HG03196 (cell line): ENCODE measurements at regions not wholly inside any gene's neighbourhood (a gene's known extent, or its start where the extent isn't known, plus 50 kb on each side); places are given as distances from the start of the nearest gene placed in this dataset.
"Not testable (repeated sequence)": the region's sequence is repeated elsewhere in the genome, so short reads cannot be mapped to it uniquely, and the experiment has no call there.

Experiments used
- ATAC-seq: cut with Tn5 transposase; IDR thresholded peaks from one replicate; pipeline ENCODE4 v1.9.1; 2021; ENCODE audit not compliant: unreplicated experiment

DNA sequence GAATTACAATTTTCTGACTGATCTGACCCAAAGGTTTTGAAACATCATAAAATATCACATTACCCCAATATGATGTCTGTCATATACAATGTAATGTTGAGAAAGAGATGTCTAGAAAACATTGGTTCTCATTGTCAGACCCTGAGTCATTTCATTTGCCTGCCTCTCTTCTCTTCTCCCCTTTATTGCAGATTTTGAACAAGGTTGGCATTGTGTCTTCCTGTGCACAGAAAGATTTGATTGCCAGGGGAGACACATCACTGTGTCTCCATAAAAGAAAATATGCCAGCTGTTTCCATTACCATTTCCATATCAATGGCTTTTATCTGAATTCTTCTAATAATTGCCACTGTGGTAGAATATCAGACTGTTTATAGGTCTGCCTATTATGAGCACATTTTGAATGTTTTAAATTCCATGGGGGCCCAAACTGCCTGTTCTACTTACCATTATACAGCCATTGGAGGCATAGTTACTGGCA lies 65.6 kb downstream of the IFI44 start:
- ATAC-seq: no peak

DNA sequence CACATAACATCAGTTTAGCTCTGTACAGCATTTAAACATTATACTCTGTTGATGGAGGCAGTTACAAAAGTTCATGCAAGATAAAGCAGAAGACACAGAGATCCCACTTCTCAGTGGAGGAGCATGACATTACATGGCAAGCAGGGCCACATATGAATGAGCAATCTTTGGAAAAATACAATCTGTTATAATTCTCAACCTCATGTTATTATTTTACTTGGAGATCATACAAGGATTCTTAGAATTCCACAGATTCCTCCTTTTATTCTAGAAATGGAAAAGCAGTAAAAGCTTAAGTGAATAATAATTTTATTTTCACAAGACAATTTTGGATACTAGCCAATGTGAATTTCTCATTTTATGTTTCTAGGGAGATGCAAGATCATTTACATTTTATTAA lies 66.6 kb downstream of the IFI44 start:
- ATAC-seq: no peak

DNA sequence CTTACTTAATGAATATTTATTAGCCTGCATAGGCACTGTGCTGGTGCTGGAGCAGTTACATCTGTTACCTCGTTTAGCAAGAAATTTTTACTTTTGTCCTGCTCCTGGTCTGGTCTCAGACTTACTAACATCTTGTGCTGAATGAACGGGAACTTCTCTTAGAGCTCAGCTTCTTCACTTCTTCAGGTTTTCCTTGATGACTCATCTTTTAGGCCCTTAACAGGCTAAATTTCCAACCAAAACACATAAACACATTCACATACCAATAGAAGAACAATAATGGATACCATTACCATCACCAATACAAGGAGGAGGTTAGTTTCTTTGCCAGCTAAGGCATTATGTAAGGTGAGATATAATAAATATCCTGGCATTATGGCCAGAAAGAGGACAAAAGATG lies 68.9 kb downstream of the IFI44 start:
- no peak for ATAC-seq

DNA sequence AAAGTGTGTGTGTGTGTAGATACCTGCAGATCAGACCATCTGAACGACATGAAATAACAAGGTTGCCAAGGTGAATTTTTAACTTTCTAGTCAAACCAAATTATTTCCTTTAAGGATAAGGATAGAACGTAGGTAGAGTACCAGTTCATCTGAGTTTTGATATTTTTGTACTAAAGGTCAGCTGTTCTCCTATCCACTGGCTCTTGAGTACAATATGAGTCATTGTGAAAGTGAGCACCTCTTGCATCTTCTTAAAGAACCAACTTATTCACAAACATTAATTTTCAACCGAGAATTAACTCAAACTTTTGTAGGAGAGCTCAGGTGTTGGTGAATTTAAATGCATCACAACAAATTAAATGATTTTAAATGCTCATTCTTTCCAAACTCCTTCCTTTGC lies 71.5 kb downstream of the IFI44 start:
- no peak for ATAC-seq

DNA sequence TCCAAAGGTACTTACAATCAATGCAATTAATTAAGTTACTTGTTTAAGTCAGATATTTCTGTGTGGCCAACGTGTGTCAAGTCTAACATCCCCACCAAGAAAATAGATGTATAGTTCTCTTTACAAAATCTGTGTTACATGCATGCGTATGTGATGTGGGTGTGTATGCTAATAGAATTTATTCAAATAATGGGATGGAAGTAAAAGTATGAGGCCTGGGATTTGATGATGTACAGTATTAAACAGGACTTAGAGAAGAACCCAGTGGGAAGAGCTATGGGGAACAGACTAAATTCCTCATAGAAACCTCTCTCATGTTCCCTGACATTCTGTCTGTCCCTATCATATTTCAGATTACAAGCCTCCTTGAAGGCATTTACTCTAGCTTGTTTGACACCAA lies 72.5 kb downstream of the IFI44 start:
- ATAC-seq: no peak

DNA sequence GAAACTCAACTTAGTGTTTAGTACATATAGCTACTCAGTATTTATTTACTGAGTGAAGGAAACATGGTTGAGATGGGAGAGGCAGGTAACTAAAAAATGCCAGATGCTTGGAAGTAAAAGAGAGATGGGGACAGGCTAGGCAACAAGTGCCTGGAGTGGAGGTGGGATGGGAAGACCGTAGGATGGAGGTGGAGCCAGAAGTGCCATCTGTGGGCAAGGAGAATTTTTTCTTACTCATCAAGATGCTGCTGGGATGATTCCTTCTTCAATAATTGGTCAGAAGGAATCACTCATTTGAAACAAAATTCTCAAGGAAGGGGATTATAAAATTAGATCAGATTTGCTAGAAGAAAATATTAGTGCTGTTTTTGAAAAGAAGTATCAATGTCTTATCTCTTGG lies 72.9 kb downstream of the IFI44 start:
- no peak for ATAC-seq

DNA sequence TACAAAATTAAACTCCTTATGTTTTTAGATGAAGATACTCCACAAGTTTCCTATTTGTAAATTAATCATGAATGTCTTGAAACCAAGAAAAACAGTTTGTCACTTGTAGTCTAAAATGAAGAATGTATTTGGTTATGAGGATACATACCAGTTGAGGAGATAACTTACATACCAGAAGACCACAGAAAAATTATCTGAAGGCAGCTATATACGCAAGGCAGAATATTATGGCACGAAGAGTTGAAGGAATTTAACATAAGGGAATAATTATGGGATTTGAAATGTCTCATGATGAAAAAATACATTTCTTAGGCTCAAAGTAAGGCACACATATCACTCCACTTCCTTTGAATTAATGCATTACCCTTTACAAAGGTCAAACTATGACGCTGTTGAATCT lies 73.3 kb downstream of the IFI44 start:
- ATAC-seq: no peak

DNA sequence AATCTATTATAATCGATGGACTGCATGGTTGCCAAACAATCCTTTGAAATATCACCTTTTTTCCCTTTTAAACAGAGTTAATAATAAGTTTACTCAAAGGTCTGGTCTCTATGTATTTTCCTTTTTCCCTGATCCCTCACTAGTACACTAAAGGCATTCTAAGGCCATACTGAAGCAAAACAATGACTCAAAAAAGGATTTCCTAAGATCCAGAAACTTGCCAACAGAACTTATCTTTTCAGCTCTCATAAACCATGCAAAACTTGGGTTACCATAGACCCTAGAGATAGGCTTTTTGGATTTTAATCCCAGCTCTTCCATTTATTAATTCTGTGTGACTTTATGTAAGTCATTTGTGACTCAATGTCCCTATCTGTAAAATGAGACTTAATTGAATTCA lies 77.1 kb downstream of the IFI44 start:
- ATAC-seq: no peak

DNA sequence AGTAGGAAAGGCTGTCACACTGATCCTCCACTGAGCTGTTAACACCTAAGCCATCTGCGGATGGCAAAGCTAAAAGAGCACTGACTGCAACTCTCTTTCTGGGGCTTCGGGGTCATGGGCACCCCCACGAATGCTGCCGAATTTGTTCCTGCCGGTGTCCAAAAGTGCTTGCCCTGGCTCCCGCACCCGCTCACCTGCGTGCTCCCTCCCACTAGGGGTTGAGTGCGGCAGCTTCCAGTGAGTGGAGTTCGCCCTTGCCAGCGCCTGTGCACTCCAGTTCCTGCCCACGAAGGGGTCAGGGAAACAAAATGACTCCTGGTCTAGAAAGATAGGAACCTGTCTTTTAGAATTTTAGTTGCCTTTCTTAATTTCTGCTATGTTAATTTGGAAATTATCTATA lies 78.7 kb downstream of the IFI44 start:
- ATAC-seq: no peak

DNA sequence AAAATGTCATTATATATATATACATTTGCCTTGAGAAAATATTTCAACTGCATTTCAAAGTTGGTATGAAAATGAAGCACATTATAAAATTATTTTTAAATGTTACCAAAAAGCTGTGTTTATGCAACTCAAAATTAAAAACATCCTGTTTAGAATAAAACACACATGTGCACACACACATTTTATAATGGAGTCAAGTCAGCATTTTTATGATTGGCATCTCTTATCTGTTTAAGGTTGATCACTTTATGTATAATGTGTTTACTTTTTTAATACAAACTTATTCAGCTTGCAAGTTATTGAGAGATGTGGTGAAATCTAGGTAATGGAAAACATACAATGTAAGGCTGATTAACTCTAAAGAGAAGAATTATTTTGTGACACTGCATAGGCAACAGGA lies 80.4 kb downstream of the IFI44 start:
- no peak for ATAC-seq

DNA sequence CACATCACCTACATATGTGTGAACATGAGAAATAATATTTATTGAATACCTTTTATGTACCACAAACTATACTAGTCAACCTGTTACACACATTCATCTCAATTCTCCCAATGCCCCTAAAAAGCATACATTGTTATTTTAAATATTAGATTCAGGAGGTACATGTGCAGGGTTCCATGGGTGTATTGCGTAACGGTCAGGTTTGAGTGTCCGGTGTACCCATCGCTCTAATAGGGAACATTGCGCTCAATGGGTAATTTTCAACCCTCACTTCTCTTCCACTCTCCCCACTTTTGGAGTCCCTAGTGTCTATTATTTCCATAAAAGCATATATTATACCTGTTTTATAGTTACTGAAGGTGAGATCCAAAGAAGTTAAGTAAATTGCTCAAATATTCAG lies 82.0 kb downstream of the IFI44 start:
- no peak for ATAC-seq

DNA sequence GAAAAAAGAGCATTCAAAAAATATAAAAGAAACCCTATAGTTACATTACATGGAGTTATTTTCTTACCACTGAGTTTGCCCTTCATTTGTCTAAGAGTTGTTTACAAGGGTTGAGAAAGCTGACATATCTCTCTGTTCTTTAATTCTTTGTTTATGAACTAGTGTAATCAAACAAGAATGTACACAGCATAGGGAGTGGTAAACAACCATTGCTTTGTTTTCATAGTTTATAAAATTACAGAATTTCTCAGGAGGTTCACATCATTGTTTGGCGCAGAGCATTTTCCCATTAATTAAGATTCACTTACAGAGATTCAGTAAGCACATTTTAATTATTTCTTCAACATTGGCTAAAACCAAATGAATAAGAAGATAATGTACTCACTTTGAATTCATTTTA lies 87.6 kb downstream of the IFI44 start:
- no peak for ATAC-seq

DNA sequence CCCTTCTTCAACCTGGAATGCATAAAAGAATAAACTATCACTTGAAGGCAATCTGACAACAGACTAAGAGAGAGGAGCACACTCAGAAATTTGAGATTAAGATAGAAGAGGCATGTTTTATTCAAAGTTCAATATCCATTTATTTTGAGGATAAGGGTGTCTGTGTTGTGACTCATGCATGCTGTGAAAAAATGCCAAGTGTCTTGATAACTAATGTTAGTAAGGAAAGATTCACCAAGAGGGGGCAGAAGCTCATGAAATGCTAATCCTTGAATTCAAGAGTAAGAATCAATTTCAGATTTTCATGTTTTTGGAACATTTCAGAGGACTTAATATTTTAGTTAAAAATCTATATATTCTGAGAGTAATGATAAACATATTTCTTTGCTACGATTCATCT lies 94.0 kb downstream of the IFI44 start:
- ATAC-seq: no peak

DNA sequence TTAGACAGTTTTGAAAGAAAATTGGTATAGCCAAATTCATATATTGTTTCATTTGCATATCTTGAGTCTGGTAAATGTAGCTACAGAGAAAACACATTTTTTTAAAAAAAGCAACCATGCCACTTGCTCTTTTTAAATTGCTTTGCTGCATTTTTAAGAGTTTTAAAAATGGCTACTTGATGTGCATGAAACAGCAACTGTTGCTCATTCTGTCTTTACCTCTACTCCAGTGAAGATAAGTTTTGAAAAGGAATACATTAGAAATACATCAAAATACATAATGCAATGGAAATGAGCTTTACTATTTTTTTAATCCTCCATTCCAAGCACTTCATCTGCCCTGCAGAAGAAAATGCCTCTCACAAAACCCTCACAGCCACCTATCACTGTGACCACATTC lies 95.5 kb downstream of the IFI44 start:
- no peak for ATAC-seq

DNA sequence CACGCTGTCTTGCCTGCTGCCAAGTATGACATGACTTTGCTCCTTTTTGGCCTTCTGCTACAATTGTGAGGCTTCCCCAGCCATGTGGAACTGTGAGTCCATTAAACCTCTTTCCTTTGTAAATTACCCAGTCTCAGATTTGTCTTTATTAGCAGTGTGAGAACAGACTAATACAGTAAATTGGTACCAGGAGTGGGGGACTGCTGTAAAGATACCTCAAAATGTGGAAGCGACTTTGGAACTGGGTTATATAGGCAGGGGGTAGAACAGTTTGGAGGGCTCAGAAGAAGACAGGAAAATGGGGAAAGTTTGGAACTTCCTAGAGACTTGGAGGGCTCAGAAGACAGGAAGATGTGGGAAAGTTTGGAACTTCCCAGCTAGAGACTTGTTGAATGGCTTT lies 104.0 kb downstream of the IFI44 start:
- not testable (repeated sequence) for ATAC-seq

DNA sequence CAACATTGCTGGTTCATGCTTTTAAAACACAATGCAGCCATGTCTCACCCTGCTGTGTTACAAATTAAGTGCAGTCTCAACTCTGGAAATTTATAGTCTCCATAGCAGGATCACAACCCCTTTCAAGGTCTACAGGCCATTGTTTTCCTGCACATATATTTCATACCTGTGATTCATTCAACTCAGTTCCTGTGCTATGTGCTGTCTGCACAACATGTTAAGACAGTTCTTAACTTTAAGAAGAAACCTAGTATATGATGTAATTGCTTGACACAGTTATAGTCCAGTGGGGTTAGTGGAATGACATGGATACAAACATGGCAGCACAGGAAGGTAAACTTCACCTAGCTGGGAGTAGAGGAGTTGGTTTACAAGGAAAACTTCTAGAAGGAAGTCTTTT lies 106.4 kb downstream of the IFI44 start:
- ATAC-seq: no peak

DNA sequence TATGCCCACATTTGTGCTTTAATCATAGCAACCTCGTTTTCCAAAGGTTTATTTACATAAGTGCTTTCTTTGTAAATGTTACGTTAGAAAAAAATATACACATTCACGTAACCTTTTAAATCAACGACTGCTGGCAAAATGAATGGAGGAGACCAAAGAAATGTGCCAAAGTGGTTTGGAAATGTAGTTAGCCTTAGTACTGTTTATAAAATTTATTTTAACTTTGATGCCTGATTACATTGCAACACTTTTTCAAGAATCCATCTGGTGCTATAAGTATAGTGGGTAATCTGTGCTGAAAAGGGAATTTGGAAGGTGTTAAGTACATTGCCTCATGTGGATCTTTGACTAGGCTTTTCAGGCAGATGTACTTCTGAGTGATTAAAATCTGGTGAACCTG lies 108.9 kb downstream of the IFI44 start:
- no peak for ATAC-seq

DNA sequence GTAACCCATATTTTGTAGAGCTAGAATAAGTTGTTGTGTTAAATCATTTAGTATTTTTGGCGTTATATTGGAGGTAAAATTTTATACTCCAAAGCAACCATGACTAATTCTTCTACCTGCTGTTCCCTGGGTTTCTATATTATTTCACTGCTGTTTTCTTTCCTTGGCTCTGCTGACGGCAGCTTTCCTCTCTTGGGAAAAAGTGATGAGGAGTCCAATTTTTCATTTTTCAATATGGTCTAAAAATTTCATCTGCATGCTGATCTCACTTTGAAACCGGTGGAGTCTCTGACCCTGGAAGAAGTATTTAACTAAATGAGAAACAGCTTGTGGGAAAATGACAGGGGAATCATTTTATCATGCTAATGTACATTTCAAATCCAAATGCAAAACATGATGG lies 110.2 kb downstream of the IFI44 start:
- no peak for ATAC-seq

DNA sequence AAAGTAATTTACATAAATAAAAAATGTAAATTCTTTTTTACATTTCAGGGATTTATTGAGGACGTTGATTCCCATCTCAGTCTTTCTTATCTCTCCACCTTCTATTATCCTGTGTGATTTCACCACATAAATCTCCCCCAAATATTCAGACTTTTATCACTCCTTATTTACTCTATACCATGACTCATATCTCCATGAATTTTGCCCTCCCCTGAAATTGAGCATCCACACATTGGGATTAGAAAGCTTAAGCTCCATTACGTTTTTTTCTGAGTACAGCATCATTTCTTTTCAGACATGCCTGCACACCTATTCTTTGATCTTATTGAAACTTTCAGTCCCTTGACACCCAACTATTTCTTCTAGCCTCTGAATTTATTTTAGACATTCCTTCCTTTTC lies 111.2 kb downstream of the IFI44 start:
- ATAC-seq: no peak

DNA sequence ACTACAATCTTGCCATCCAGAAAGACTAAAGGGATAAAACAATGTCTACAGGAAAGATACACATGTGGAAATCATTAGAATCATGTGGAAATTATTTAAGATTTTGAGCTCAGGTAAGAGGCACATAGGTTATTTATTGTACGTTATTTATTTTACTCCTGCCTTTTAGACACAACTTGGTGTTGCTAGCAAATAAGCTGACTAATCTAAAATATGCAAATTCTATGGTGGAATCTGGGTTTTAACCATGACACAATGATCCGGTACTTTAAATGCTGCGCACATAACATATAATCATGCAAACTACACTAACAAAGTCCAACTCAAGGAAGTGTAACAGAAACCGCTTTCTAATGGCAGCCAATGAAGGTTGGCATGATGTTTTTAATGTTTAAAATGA lies 112.5 kb downstream of the IFI44 start:
- ATAC-seq: no peak

DNA sequence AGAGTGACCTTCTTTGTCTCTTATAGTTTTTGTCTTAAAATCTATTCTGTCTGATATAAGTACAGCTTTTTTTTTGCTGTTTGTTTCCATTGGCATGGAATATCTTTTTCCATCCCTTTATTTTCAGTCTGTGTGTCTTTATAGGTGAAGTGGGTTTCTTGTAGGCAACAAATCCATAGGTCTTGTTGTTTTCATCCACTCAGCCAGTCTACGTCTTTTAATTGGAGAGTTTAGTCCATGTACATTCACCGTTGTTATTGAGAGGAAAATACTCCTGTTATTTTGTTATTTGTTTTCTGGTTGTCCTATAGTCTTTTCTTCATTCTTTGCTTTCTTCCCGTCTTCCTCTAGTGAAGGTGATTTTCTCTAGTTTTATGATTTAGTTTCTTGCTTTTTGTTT lies 115.9 kb downstream of the IFI44 start:
- ATAC-seq: no peak

DNA sequence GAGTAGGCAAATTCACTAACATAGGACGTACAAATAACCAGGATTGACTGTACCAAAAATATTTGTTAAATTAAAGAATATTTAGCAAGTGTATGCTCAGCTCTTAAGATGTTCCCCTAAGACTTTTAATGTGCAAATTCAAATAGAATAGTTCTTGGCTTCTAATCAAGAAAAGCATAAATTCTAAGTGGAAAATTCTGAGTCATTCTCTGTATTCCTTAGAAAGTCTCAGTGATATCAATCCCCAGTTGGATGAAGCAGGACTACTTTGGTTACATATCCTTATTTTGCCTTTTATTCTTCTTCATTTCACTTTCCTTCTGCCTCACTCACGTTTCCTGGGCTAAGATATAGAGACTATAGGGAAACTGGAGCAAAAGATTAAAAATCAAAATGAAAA lies 130.2 kb downstream of the IFI44 start:
- ATAC-seq: no peak

DNA sequence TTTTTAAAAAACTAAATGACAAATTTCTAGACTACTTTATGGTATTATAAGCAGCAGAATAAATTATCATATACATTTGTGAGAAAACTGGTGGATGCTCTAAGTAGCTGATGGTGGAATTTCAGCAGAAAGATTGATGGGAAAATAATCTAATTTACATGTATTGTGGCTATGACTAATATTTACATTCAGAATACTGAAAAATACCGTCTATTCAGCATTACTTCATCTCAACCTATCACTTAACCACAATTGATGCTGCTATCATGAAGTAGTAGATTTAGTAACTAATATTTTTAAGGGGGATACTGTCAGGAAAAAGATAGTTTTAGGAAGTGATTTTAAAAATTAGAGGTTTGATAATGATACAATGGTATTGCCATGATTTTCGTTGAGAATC lies 137.9 kb downstream of the IFI44 start:
- no peak for ATAC-seq

DNA sequence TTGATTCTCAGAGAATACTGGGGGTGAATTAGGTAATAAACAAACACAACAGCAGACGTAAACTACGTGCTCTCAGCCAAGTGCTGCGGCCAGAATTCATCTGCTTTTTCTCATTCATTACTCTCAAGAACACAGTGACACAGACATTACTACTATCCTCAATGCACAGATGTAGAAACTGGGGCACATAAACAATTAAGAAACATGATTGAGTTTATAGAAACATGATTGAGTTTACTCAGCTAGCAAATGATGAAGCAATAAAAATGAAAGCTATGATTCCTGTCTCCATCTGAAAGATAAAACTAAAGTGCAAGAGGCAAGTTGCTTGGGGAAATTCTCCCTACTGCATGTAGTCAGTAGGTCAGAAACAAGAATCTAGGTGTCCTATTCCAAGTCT lies 140.5 kb downstream of the IFI44 start:
- no peak for ATAC-seq
